Fibroblast of gingiva (primary cell): ENCODE measurements at regions not wholly inside any gene's neighbourhood (a gene's known extent, or its start where the extent isn't known, plus 50 kb on each side); places are given as distances from the start of the nearest gene placed in this dataset.

Experiments
- DNase-seq: peaks from one replicate; pipeline ENCODE4 v3.0.0-alpha.2; 2011; ENCODE audit warnings: low read depth

DNA sequence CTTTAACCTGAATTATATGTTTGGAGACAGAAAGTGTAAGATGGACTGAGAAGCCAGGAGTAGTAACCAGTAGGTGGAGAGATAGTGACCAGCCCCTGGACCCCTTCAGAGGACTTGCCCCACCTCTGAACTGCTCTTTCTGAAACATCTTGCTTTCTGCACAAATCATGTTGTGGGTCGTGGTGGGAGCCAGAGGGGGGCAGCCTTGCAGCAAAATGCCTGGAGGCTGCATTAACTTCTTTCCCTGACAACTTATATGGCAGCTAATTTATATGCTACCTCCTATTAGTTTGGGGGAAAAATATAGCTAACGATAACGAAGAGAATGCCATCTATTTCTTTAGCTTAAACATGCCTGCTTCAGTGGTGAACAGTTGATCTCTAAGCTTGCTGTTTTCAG, 859.8 kb downstream of the MAFB start:
- DNase-seq = no peak

DNA sequence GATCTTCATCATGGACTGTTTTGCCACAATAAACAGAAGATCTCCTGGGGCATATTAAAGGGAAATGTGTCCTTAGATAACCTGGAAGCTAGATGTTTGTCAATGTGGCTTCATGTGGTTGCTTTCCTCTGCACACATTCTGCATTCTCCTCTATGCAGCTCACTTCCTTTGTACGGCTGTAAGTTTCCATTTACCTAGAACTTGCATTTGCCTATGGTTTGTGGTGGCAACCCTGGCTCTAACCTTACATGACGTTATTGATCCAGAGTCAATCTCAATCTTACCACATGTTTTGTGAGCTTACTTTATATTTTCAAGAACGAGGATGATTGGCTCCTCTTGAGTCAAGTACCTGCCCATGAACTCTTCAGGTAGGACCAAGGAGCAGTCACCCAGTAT, 863.1 kb downstream of the MAFB start:
- DNase-seq = no peak

DNA sequence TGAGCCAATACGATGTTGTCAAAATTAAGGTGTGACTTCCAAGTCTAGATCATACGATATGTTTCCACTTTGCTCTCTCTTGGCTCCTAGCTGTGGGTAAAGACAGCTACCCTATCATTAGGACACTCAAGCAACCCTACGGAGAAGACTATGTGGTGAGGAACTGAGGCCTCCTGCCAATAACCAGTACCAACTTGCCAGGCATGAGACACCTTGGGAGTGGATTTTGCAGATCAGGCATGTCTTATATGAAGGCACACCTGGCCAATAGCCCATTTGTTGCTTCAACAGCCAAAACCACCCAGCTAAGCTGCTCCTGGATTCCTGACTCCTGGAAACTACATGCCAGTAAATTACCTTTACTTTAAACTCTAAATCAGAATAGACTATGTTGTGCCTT, 863.4 kb downstream of the DHX35 start:
- no peak for DNase-seq

DNA sequence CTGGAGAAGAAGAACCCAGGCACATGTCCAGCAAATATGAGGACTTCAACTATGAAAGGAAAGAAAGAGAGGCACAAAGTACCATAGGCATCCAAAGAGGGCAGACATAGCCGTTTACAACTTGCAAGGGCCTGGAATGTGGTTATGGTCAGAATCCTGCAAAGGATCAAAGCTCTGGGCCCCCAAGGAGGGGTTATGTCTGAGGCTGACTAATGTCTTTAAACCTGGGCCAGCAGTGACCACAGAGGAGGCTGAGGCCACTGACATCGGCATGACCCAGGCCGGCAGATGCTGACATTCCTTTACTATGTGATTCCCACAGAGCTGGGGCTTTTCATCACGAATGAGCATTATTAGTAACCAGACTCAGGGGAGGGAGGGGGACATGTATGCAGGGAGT, 861.1 kb downstream of the DHX35 start:
- DNase-seq = peak; percentile 22

DNA sequence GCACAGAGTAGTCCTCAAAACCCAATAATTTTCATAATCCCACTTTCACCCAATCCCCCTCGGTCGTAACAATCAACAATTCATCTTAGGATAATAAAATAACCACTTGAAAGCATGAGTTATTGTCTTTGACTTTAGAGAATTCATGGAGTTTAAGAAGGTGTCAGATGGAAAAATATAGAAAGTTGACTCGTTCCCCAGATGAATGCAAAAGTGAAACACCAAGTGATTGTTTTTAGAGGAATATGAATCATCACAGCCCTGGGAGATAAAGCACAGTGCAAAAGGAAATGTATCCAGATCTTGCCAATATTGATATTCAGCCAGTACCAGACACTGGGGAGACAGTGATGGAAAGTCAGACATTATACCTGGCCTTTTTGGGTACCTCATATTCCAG, 860.5 kb downstream of the DHX35 start:
- DNase-seq = no peak

DNA sequence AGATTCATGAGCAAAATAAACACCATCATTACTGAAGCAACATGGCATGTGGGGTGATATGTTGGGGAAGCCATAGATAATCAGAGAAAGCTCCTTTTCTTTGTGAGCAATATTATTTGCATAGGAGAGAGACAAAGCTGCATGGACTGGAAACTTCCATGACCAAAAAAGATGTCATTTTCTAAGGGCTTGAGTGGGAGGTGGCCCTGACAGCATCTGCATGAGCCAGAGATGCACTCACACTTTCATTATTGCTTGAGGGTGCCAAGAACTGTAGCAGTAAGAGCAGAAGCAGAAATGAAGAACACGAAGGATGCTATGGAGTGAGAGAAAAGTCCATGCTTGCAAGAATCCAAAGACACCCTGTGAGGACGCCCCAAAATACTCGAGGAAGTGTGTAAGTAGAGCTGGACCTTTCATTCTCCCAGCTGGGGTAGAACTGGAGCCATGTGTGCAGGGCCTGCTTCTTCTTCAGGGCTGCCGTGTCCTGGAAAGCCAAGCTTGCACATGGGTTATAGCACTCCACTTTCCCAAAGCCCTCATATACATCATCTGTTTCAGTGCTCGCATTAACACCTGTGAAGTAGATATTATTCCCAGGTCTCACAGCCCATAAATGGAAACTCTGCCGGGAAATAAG, 851.2 kb downstream of the DHX35 start:
- no peak for DNase-seq

DNA sequence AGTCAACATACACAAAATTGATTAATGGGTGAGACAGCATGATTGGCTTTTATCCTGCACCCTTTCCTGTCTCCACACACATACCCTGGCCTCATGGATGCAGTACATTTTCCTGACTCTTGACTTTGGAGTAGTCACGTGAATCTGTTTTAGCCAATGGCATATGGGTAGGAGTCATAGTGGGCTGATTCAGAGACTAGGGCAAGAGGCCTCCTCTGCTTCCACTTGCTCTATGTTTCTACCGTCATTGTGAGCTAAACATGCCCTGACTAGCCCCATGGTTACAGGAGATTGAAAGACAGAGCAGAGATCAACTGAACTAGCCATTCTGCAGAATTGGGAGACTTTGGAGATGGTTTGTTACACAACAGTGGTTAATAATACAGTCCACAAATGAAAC, 850.0 kb downstream of the DHX35 start:
- DNase-seq = no peak

DNA sequence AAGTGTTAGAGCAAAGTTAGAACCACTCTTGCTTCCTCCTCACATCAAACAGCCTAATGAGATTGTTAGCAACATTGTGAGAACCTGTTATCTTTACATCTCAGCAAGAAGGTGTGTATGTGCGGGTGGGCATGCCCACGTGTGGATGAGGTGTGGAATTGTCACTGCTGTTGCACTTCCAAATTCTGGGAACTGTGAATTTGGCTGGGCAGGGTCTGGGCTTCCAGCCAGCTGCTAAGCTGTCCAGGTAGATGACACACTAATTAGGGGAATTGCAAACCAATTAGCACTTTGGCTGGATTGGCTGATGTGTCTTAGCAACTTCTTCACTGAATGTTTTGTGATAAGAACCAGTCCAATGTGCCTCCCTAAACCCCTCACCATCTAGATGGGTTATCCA, 848.2 kb downstream of the DHX35 start:
- DNase-seq = no peak

DNA sequence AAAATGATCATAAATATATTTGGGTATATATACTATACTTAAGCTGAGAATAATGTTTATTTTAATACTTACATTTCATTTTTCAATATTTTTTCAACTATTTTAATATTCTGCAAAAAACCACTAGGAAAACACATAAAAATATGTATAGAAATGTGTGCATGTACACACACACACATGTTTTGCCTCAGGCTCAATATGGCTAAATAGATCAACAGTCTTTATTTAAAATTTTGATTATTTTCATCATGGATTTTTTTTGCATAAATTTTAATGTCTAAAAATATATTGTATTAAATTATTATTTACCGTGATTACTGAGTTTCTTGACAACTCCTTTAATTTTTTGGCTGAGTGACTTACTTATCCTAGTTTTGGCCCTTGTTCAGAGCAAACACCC, 846.5 kb downstream of the DHX35 start:
- no peak for DNase-seq

DNA sequence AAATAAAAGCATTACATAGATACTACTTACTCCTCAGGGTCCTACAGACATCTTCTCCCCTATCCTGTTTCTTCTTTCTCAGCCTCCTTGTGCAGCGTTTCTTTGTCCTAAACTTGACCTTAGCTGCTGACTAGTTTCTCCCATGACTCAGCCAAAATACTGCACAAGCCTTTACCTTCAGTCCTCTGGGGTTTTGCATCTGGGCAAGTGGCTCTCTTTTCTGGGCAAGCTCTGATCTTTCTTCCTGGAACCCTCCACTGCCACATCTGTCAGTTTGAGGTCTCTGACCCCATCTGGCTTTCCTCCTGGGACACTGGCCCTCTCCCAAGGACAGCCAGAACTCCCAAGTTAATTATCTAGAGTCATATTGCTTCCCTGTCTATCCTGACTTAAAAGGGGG, 838.4 kb downstream of the DHX35 start:
- DNase-seq = peak; percentile 85

DNA sequence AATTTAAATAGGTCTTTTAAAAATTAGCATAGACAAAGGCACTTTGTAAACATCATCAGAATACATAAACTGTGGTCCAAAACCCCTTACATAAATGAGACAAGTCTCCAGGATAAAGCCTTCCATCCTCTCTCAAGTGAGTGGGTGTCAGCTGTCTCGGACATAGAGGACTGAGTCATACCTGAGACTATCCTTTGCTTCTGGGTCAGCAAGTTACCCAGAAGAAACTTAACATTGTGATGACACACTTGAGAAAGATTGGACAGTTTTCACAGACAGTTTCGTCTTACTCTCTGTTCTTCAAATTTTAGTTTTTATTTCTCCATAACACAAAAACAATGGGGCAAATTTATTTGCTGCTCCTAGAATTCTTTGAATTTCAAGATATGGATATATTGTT, 838.0 kb downstream of the DHX35 start:
- peak; percentile 25 for DNase-seq

DNA sequence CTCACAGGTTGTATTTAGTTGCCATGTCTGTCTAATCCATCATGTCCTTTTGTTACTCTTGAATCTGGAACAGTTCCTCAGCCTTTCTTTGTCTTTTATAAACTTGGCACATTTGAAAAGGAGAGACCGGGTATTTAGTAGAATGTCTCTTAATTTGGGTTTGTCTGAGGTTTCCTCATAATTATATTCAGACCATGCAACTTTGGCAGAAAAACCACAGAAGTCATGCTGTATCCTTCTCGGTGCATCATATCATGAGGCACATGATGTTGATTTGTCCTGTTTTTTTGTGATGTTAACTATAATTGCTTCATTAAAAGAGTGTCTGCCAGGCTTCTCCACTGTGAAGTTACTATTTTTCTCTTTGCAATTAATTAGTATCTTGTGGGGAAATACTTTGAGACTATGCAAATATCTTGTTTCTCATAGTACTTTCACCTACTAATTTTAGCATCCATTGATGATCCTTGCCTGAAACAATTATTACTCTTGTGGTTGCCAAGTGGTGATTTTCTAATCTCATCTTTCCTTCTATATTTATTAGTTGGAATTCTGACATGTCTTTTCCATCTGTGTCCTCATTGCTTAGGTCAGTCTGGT, 837.3 kb downstream of the DHX35 start:
- no peak for DNase-seq

DNA sequence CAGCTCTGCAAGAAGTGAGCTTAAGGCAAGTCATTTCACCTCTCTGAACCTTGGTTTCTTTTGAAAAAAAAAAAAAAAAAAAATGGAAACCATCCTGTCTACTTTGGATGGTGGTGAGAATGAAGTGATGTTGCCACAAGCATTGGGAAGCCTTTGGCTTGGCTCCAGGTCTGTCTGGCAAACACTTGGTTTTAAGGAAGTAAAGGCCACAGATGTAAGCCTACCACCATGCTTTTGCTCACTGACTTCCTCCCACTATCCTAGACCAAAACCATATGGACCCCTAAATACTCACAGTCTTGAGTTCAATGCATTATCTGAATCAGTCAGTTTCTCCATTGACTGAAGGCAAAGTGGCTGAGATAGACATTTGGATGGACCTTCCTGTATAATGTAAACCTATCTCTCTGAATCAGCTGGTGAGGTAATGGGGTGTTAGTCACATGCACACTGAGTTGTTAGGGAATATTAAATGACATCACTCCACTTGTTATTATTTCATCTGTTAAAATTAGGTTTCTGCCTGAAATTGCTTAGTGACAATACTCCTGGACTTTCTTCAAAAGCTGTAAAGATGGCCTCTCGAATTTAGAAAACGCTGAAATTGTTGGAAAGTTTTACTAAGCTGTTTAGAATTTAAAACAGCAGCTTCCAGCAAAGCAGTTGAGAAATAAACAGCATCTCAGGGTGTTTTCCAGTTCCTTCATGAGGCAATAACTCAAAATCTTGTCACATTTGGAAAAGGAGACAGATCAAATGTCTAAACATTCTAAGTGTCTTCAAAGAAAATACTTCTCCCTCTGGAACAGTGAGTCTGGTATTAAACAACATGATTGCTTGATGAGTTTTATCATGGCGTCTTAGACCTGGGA, 833.5 kb downstream of the DHX35 start:
- peak; percentile 84 for DNase-seq

DNA sequence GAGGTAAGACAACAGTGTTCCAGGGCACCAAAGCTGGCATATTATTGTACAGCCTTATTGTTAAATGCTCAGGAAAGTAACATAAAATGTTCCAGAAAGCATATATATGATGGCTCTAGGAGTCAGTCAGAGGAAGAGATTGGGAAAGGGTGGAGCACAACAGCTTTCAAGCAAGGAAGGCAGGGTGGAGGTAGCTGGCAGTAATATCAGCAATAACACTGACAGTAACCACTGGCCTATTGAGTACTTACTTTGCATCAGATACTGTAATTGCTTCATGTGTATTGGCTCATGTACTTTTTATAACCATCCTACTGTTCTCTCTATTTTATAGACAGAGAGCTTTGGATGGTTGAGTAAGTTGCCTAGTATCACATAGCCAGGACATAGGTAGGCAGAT, 830.2 kb downstream of the DHX35 start:
- DNase-seq = no peak

DNA sequence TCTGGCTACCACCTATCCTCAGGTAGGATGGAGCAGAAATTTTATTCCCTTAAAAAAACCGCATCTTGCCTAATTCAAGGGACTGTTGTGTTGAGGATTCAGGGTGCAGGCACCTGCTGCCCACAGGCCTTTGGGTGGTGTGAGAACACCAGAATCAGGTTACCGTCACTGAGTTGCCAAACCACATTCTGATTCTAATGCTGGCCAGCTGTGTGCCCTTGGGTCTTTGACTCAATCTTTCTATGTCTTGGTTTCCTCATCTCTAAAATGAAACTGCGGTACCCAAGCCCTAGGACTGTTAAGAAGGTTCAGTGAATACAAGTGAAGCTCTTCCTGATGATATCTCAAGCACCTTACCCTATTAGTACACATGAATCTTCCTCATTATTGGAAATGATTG, 827.3 kb downstream of the DHX35 start:
- peak; percentile 14 for DNase-seq

DNA sequence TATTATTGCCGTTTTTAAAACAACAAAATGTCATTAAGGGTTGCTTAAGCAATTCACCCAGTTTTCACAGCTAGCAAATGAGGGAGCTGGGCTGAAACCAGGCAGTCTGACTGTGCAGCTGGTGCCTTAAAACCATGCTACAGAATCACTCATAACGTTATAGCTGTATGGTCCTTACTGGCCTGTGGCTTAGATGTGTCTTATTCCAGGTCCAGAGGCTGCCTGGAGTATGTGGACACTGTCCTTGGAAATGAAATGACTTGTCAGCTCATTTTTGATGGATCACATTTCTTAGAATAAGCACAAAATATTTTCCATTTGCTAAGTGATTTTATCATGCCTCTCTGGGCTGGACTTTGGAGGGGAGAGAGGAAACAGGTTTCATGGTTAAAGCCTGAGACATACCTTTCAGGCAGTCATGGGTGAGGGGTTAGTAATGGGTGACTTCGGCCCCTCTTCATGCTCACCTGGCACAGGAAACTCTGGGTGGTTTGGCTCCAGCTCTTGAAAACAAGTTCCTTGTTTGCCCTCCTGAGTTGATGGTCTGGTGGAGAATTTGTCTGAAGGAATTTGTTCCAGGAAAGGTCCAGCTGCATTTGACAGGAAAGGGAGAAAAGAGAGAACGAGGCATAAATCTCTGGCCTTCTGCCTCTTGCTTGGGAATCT, 823.2 kb downstream of the DHX35 start:
- no peak for DNase-seq

DNA sequence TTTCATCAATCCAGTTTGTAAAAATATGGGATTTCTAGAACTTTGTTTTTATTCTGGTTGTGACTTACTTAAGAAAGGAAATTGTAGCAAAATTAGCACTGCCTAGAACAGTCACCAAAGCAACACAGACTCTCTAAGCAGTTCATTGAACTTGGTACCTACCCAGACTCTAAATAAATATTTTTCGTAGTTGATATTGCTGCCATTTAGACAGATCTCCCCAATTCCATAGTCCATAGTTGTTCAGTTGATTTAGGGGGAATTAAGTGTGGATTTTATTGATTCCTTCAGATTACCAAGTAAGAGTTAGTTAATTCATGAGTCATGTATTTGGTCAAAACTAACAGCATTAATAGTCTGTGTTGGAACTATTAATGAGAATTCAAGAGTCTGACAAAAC, 822.5 kb downstream of the DHX35 start:
- DNase-seq = no peak

DNA sequence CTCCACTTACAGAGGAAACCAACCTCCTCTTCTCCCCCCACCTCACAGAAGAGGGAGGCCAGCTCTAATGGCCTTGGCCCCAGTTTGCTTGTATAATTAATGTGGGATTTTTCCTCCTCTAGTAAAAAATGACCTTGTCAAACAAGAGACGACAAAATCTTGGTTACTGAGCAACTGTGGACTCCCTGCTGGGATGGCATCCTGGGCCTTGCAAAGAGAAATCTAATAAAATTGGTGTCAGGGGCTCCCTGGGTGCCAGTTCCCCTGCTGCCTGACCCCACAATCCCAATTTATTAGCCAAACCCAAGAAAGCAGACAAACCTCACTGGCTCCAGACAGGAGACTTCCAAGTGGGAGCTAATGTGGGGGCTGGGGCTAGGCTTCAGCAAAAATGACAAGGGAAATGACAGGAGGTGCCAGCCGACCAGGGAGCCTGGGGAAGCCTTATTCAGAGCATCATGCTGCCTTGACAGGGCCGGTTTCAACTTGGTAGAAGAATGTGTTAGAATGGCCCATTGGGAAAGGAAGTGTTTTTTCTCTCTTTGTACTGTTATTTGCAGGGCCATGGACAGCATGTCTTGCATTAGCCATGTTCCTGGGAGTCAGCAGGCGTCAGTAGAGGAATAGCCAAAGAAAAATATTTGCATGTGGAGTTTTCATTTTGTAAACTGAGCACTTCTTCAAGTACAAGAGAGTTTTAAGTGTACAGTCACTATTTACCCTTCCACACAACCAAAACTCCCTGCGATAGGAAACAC, 816.9 kb downstream of the DHX35 start:
- peak; percentile 16 for DNase-seq

DNA sequence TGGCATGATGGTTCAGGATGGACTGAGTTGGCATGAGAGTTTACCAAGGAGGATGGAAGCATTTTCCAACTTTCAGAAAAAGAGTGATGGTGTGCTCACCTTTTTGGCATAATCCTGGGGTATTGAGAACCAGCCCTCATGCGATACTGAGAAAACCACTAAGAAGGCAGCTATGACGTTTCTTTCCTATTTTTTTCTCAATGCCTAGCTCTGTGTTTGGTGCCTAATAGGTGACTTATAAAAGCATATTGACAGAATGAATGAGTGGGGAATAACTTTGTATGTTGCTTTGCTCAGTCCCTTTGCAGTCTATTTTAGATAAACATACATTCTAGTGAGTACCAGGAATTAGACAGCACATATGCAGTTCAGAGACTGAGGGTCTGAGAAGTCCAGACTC, 816.3 kb downstream of the DHX35 start:
- DNase-seq = no peak

DNA sequence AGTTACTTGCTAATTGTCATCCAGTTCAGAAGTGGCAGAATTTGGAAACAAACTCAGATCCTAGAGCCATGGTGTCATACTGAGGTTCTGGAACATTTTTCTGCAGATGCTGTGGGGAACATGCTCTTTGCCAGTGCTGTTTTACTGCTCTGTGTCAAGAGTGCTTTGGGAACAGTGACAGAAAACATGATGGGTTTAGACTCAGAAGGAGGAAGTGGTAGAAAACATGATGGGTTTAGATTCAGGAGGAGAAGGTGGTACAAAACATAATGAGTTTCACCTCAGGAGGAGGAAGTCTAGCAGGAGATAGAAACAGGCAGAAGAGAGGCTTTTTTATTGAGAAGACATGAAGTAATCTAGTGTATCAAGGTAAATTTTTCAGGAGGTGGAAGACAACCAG, 815.5 kb downstream of the DHX35 start:
- no peak for DNase-seq

DNA sequence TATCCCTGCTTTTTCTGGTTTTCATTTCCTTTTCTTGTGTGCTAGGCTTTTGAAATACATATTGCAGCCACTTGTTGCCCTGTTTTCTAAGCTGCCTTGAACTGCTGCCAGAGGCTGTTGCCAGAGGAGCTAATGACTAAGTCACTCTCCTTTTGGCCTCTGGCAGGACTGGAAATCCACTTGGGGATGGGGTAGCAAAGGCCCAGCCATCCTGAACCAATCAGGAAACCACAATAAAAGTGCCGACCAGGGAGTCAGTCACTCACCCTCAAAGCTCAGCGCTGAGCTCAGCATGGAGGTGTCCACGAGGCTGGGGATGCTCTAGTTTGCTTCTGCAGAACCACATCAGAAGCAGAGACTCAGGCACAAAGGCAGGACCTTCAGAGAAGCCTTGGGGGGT, 813.0 kb downstream of the DHX35 start:
- peak; percentile 95 for DNase-seq

DNA sequence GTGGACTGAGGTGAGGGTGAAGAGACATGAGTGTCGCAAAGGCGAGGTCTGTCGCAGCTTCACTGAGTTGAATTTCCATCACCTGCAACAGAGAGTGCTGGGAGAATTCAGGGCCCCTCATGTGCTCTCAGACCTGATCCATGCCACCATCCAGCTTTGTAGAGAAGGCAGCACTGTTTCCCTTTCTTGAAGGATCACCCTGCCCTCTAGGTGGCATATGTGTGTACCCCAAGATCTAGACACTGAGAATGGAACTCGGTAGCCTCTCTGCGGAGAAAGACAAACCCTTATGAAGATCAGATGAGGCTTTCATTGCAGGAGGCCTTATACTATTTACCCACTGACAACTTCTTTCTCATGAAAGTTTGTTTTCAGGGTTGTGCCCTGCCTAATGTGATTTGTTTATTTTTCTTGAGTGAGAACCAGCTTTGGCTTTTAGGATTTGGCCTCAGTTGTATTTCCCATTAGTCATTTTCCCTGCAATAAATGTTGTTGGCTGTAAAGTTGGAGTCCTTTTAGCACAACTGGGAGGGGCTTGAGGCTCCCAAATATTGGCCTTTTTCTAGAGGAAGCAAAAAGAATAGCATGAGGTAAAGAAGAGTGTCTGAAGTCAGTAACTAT, 811.3 kb downstream of the DHX35 start:
- peak; percentile 59 for DNase-seq
